HG03571 (cell line): ENCODE measurements at regions not wholly inside any gene's neighbourhood (a gene's known extent, or its start where the extent isn't known, plus 50 kb on each side); places are given as distances from the start of the nearest gene placed in this dataset.

Experiments used
- ATAC-seq: cut with Tn5 transposase; IDR thresholded peaks from one replicate; pipeline ENCODE4 v1.9.1; 2021; ENCODE audit not compliant: unreplicated experiment

DNA sequence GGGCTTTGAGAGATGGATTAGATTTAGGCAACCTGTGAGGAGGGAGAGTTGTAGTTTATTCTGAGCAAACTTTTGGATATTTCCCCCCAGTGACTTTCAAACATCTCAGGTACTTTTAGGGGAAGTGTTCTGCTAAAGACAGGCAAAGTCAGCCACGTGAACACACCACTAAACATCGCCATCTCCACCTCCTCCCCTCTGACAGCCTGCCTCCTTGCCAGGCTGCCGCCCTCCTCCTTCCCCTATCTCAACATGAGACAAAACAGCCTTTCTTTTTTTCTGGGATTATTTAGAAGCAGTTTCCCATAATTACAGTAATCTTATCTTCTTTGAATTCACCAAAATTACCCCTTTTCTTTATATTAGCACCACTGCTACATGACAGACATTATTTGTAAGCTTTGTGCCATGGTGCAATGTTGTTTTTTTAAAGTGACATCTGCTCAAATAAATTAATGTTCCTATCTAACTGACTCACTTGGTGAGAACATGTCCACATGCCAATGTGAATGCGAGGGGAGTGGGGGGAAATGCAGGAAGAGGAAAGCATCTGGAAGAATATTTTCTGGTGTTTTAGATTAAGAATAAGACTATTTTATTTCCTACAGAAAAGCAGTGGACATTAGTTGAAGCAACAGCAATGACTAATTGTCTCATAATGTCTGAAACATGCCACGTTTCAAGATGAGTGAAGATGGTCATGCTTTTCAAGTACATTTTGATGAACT, 147.8 kb upstream of the ATP1B1 start:
- no peak for ATAC-seq

DNA sequence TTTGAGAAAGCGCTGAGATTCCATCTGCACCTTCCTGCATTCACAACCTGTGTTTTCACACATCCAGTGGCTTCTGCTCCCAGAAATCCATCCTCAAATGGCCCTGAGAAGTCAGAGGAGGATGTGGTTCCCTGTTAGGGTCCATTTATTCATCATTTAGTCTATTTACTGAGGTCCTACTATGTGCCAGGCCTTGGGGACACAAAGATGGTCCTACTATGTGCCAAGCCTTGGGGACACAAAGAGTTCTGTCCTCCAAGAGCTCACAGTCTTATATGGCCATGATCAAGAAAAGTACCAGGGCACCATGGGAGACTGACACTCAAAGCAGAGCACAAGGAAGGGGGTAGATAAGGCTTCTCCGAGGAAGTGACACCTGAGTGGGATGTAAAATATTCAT, 147.1 kb upstream of the ATP1B1 start:
- ATAC-seq, result no peak

DNA sequence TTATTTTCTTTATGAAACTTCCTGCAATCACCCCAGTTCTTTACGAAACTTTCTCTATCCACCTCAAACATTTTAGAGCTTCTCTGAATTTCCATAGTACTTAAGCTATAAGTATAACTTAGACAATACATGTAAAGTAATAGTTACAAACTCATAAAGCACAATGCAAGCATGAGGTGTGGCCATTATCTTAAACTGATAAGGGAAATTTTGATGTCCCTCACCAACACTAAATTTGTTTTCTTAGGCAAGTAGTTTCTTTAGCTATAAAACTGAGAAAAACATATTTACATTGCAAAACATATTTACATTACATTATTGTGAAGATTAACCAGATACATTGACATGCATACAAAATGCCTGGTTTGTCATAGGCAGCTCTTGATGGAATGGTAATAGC, 146.4 kb upstream of the ATP1B1 start:
- no peak for ATAC-seq

DNA sequence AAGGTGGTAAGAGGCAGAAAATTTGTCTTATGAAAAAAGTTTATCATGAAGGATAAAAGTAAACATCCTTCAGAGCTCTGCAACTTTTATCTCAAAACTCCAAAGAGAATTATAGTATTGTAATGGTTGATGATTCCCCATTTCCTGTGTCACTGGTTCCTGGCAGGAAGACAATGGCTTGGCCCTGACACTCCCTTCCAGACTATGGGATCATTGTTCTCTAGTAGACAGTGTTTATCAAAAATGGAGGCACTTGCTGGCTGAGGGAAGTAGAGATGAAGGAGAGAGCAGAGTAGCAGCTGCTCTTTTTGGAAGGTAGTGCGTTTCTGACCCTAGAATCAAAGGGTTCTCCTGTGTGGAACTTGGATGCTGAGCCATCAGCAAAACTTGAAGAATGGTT, 145.9 kb upstream of the ATP1B1 start:
- ATAC-seq, result no peak

GRCh38 chr1:168963601-168964000, 142.9 kb upstream of the ATP1B1 start:
- ATAC-seq, result no peak

DNA sequence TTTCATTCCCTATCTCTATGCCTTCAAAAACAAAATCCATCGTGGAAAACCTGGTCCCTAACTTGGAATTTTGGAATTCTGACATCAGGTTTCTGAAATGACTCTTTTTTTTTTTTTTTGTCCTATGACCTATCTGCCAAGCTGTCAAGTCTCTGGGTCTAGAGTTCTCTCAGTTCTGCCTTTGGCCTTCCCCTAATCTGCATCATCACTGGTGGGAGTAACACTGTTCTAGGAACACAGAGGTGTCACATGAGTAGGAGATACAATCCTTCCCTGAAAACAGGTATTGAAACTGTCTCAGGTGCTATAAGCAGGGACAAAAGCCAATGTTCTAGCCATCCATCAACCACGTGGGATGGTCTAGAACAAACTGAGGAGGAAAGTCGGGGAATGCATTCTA, 142.0 kb upstream of the ATP1B1 start:
- no peak for ATAC-seq

GRCh38 chr1:168966217-168966616, 140.3 kb upstream of the ATP1B1 start:
- ATAC-seq, result no peak

DNA sequence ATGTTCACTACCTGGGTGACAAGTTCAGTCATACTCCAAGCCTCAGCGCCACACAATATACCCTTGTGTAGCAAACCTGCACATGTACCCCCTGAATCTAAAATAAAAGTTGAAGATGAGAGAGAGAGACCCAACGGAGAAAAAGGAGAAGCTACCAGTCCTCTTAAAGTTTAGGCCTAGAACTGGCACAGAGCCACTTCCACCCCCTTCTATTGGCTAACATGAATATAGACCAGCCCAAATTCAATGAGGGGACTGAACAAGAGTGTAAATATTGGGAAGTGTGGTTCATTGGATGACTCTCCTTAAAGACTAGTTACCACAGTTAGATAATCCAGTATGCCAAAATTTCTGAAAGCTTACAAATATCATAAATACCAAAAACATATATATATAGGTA, 139.9 kb upstream of the ATP1B1 start:
- no peak for ATAC-seq

GRCh38 chr1:168970926-168971659, 135.4 kb upstream of the ATP1B1 start:
- ATAC-seq, result no peak

DNA sequence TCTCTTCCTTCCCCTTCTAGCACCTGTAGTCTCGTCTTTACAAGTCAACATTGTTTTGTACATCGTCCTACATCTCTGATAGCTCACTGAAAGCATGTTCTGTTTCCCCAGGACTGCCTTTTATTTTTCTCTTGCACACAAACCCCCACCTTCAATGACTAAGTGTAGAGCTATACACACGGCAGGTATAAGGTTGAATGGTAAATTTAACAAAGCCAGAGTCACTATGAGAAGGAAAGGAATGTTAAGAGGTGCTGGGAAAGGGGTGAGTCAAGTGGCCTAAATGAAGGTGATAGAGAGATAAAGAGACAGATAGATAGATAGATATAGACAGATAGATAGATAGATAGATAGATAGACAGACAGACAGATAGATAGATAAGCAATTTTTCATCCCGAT, 134.3 kb upstream of the ATP1B1 start:
- no peak for ATAC-seq

DNA sequence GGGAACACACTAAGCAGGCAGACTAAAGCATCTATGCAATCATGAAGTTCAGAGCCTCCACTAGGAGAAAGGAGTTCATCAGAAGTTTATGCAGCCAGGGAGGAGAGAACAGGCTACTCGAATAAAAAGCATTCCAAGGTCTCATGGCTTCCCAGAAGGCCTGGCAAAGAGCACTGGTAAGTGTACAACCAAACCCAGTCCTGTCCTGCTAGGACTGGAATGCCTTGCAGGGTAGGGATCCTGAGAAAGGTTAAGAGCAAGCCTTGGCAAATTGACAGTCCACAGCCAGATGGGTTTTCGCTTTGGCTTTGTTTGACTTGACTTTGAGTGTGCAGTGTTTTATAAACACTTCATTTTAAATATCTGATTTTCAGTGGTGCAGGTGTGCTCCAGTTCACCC, 133.6 kb upstream of the ATP1B1 start:
- no peak for ATAC-seq

DNA sequence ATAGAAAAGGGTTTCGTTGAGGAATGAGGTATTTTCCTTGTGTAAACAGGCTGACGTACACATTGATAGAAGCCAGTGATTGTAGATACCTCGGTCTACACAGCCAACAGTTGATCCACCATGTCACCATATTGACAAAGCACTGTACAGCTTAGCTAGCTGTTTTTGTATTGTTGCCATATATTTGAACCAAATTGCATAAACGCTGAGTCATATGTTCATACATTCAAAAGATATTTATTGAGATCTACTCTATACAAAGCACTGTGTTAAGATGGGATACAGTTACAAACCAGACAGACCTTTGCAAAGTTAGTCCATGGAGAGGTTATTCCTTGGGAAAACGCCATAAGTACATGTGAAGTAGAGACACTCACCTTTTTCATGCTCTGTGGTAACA, 132.4 kb upstream of the ATP1B1 start:
- ATAC-seq, result no peak

DNA sequence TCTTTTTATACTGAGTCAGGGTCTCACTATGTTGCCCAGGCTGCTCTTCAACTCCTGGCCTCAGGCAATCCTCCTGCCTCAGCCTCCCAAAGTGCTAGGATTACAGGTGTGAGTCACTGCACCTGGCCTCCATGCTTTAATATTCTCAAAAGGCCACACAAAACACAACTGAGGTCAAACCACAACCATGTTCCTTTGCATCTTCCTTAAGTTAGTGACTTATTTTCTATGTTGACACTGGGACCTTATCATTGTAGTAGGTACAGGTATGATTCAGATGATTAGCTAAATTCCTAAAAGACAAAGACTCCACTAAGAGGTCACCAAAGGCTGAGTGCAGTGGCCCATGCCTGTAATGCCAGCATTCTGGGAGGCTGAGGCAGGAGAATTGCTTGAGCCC, 131.9 kb upstream of the ATP1B1 start:
- no peak for ATAC-seq

DNA sequence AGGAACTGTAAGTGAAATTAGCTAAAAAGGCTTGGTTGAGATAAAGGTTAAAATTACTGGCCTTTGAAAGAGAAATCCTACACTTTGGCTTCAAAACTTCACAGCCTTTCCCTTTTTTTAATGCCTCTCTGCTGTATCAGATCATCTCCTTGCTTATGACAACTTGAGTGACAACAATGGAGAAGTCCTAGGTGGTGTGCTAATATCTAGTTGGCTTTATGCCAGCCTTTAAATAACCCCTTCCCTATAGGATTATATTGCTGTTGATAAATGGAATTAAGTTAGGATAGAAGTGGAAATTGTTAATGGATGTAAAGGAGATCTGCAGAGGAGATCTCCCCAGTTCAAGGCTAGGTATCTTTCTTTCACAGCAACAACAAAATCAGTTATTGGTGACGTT, 130.2 kb upstream of the ATP1B1 start:
- no peak for ATAC-seq

DNA sequence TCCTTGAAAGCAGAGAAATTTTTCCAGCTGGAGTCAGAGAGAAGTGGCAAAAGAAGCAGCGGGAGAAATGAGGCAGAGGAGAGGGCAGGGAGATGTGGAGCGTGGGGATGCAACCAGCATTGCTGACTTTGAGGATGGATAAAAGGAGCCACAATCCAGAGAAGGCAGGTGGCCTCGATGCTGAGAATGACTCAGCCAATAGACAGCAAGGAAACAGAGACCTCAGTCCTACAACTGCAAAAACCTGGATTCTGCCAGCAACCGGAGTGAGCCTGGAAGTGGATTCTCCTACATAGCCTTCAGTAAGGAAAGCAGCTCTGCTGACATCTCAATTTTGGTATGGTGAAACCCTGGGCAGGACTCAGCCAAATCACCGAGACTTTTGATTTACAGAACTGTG, 128.9 kb upstream of the ATP1B1 start:
- no peak for ATAC-seq

DNA sequence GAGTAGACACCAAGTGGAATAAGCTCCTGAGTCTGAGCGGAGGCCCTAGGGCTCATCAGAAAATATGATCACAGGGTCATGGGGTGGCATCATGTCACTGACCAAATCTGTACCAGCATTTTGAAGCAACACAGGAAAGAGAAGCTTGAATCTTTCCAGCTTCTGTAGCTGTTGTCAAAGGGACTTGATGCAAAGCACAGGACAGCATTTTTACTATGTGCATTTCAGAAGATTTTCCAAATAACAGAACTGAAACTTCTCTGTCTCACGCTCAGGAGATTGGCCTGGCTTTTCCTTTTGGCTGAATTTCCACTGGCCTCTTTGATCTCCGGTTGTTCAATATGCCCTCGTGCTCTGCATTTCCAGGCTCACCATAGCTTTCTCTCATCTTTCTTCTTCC, 127.2 kb upstream of the ATP1B1 start:
- ATAC-seq, result no peak

DNA sequence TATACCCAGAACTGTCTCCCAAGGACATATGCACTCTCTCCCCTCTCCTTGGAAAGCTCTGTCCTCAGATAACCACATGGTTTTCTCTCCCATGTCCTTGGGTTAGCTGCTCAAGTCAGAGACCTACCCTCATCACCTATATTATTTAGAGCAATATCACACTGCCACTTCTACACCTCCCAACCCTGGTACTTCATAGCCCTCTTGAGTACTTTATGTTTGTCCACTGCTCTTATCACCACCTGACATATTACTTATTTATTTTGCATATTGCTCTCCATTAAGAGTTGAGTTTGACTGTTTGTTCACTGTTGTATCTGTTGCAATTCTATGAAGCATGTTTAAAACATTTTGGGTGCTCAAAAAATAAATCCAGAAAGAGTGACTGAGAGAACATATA, 126.3 kb upstream of the ATP1B1 start:
- no peak for ATAC-seq

DNA sequence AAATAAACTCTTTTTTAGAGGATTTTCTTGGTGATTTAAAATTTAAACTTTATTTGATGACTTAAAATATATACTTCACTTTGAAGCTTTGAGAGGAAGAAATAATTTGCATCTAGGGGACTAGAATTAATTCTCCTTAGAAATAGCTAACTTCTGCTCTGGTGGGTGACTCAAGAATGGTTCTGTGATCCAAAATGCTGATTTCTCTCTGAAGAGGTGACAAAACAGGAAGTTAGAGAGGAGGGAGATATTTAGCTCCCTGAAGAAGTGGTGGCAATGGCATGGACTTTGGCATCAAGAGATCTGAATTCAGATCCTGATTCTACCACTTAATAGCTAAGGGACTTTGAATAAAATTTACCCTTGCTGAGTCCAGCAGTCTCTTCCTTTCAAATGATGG, 125.8 kb upstream of the ATP1B1 start:
- no peak for ATAC-seq

GRCh38 chr1:168982778-168983177, 123.7 kb upstream of the ATP1B1 start:
- ATAC-seq, result no peak

DNA sequence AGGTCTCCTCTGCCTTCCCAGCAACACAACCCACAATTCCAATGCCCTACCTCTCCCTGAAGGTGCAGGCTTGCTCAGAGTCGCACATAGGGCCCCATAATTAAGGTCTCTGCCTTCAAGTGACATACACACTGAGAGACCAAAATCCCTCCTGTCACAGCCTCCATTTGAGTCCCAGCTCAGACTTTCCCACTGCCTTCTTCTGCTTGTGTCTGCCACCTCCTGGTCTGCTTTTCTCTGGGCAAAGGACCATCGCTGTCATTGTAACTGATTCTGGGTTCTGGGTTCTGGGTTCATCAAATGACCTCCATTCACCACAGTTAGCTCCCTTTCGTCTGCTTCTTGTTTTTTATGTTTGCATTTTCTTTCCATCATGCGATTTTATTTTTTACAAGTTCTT, 119.2 kb upstream of the ATP1B1 start:
- ATAC-seq, result no peak

DNA sequence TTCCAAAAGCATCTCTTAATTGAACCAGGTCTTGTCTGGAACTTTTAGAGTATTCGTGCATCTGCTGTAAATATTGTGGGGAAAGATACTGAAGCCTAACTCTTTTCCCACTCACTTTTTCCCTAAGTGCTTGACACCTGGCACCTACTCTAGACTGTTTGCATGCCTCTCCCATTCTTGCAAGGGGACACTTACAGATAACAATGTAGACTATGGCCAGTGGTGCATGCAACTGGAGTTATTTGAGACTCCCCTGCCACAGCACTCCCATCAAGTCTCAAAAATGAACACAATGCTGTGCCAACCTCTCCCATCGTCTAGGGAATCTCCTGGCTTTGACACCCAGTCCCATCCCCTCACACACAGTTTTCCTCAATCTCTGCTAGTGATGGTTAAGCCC, 118.6 kb upstream of the ATP1B1 start:
- no peak for ATAC-seq

GRCh38 chr1:168989985-168990384, 116.5 kb upstream of the ATP1B1 start:
- ATAC-seq, result no peak
